ENCODE measurements at regions not wholly inside any gene's neighbourhood (a gene's known extent, or its start where the extent isn't known, plus 50 kb on each side); places are given as distances from the start of the nearest gene placed in this dataset.

DNA sequence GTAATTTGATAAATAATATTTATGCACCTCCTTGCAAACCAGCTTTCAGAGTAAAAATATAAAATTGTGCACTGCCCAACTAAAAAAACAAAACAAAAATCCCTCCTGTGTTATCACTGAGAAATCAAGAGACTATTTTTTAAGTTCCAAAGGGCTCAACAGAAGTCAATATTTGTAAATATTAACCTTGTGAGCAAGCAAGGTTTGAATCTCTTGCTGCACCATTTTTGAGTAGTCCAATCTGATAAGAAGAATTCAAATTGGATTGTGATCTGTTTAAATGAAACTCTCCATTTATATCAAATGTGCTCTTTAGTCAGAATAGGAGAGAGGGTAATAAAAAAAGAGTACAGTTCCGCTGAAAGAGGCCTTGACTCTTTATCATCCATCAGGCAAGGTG lies 520.2 kb downstream of the RAB28 start:
- DNase-seq (ENCODE audit: low read depth in 2 of 2): no peak
- TF ChIP-seq, protein P1, sequence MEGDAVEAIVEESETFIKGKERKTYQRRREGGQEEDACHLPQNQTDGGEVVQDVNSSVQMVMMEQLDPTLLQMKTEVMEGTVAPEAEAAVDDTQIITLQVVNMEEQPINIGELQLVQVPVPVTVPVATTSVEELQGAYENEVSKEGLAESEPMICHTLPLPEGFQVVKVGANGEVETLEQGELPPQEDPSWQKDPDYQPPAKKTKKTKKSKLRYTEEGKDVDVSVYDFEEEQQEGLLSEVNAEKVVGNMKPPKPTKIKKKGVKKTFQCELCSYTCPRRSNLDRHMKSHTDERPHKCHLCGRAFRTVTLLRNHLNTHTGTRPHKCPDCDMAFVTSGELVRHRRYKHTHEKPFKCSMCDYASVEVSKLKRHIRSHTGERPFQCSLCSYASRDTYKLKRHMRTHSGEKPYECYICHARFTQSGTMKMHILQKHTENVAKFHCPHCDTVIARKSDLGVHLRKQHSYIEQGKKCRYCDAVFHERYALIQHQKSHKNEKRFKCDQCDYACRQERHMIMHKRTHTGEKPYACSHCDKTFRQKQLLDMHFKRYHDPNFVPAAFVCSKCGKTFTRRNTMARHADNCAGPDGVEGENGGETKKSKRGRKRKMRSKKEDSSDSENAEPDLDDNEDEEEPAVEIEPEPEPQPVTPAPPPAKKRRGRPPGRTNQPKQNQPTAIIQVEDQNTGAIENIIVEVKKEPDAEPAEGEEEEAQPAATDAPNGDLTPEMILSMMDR (IDR thresholded peaks at IDR 0.05; ENCODE audit: low read depth, low read length): no peak
- H3K4me3 ChIP-seq (replicated peaks in 1 of 2; ENCODE audit: low read depth in 2 of 2, low read length in 2 of 2): no peak overlapping the region

DNA sequence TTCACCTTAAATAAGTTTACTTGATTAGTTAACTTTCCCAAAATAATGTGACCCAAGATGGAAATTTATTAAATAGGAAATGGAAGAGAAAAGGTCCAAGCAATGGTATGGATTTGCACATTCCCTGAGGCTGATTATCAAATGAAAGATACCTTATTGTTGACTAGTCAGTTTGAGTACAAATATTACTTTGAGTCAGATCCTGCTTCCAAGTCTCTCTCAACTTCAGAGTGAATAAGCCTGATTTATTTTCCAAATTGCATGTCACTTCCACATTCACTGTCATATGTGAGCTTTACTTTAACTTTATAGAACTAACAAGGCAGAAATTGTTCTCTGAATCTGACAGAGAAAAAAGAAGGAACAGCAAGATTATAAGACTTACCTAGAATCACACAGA lies 520.8 kb downstream of the RAB28 start:
- no peak overlapping the region for H3K4me3 ChIP-seq (replicated peaks in 1 of 2; ENCODE audit: low read depth in 2 of 2, low read length in 2 of 2)
- no peak for DNase-seq (ENCODE audit: low read depth in 2 of 2)
- TF ChIP-seq, protein P1 (IDR thresholded peaks at IDR 0.05; ENCODE audit: low read depth, low read length): no peak

DNA sequence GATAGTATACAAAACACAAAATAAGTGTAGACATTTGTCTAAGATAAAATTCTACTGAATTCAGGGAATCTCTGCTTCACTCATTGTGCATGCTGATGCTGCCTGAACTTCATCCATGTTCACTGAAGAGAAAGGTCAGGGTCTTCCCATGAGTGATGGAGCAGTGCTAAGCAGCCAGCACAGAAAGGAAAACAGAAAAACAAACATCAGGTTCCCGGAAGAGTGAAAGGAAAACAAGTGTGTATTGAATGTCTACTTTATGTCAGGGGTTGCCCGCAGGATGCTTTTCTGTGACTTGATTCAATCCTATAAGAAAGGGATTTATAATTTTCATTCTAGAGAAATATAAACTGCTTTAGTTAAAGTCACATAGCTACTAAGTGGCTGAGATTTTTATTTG lies 522.4 kb downstream of the RAB28 start:
- no peak overlapping the region for H3K4me3 ChIP-seq (replicated peaks in 1 of 2; ENCODE audit: low read depth in 2 of 2, low read length in 2 of 2)
- TF ChIP-seq, protein P1 (IDR thresholded peaks at IDR 0.05; ENCODE audit: low read depth, low read length): no peak
- no peak for DNase-seq (ENCODE audit: low read depth in 2 of 2)

DNA sequence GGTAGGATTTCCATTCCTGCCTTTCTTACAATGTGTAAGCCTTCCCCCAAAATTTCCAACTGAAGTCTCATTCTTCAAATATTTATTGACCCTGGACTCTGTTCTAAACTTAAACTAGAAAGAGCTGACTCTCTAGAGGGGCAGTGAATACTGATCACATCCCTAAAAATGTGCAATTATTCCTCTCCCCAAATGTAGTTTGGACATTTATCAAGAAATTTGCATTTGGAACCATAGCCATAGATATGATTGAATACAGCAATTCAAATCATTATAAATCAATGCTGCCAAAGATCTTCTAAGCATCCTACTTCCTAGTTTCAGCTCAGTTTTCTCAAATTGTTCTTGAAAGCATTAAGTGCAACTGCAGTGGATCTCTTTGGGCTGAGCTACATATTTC lies 525.7 kb downstream of the RAB28 start:
- no peak for DNase-seq (ENCODE audit: low read depth in 2 of 2)
- TF ChIP-seq, protein P1 (IDR thresholded peaks at IDR 0.05; ENCODE audit: low read depth, low read length): no peak

DNA sequence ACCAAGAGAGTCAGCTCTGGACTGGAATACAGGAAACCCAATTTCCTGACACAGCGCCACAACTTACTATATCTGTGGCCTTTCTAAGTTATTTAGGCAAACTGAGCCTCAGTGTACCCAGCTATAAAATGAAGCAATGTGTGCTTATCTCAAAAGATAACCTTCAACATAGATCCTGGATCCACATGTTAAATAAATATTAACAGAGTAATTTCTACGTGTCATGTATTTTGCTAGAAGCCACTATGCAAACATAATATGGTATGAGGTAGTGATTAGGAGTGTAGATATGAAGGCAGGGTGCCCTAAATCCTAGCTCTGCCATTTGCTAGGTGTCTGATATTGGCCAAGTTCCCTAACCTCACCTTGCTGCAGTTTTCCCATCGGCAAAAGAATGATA lies 527.0 kb downstream of the RAB28 start:
- H3K4me3 ChIP-seq (replicated peaks in 1 of 2; ENCODE audit: low read depth in 2 of 2, low read length in 2 of 2): no peak overlapping the region
- no peak for DNase-seq (ENCODE audit: low read depth in 2 of 2)
- TF ChIP-seq, protein P1 (IDR thresholded peaks at IDR 0.05; ENCODE audit: low read depth, low read length): no peak

More for the DNA sequence above, 525.7 kb downstream of the RAB28 start:
- H3K4me3 ChIP-seq (replicated peaks in 1 of 2; ENCODE audit: low read depth in 2 of 2, low read length in 2 of 2): no peak overlapping the region

DNA sequence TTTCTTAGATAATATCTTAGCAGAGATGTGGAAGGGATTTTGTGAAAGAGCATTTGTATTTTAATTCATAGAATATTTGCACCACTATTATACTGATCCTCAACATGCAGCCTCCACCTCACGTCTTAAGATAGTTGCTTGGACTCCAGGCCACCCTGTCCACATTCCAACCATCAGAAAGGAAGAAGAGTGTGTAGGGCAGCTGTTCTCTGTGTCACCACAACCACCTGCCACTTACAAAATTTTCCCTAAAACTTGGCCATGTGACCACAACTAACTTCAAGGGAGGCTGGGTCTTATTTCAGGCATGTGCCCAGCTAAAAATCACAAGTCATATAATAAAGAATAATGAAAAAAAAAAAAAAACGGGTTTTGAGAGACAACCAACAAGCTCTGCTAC lies 528.1 kb downstream of the RAB28 start:
- no peak for DNase-seq (ENCODE audit: low read depth in 2 of 2)
- TF ChIP-seq, protein P1 (IDR thresholded peaks at IDR 0.05; ENCODE audit: low read depth, low read length): no peak
- H3K4me3 ChIP-seq (replicated peaks in 1 of 2; ENCODE audit: low read depth in 2 of 2, low read length in 2 of 2): no peak overlapping the region

DNA sequence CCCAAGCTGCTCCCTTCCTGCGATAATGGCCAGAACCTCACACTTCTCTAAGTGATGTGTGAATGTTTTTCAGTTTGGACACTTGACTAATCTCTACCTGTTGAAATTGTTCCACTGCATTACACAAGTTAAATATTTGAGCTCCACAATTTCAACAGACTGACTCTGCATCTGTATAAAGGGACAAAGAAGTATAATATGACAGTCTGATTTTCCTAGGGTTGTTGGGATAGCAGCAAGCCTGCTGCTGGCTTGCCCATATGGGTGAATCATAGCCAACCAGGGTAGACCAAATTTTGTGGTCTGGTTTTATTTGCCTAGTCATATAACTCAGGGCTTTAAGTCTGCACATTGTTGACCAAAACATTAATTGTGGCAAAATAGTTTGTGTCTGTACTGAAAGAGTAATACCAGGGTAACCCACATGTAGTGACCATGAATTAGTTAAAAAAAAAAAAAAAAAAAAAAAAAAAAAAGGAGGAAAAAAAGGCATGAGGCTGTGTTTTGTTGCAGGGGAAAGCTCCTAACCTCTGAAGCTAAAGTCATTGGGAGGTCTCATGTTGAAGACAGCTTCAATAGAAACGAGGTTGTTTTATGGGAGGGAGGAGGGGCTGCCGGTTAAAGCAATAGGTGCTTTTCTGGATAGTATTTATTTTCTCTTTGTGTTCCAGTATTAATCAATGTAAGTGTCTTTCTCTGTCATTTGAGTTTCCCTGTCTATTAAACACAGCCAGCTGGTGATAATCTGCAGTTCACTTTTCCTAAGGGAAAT lies 534.2 kb downstream of the RAB28 start:
- no peak overlapping the region for H3K4me3 ChIP-seq (replicated peaks in 1 of 2; ENCODE audit: low read depth in 2 of 2, low read length in 2 of 2)
- no peak for DNase-seq (ENCODE audit: low read depth in 2 of 2)
- TF ChIP-seq, protein P1 (IDR thresholded peaks at IDR 0.05; ENCODE audit: low read depth, low read length): no peak

Data from cardiac fibroblast (primary cell).